GM19395 (cell line): ENCODE measurements at regions not wholly inside any gene's neighbourhood (a gene's known extent, or its start where the extent isn't known, plus 50 kb on each side); places are given as distances from the start of the nearest gene placed in this dataset.

ENCODE experiments used
- ATAC-seq: cut with Tn5 transposase; IDR thresholded peaks from one replicate; pipeline ENCODE4 v1.9.1; 2021; ENCODE audit warnings: mild to moderate bottlenecking, moderate library complexity; ENCODE audit not compliant: unreplicated experiment

GRCh38 chr5:124648902-124649467 is 97.5 kb downstream of the ZNF608 start:
- ATAC-seq = no peak

- no peak for ATAC-seq
Measured at GRCh38 chr5:124647352-124647751, 99.1 kb downstream of the ZNF608 start.

GRCh38 chr5:124645396-124645795 is 101.0 kb downstream of the ZNF608 start:
- peak; percentile 14 for ATAC-seq

- no peak for ATAC-seq
Measured at GRCh38 chr5:124644582-124644981, 101.9 kb downstream of the ZNF608 start.

- no peak for ATAC-seq
Measured at GRCh38 chr5:124644138-124644537, 102.3 kb downstream of the ZNF608 start.

GRCh38 chr5:124643336-124643735 is 103.1 kb downstream of the ZNF608 start:
- ATAC-seq = no peak

GRCh38 chr5:124642151-124642550 is 104.3 kb downstream of the ZNF608 start:
- ATAC-seq = peak; percentile 54

GRCh38 chr5:124641154-124641792 is 105.2 kb downstream of the ZNF608 start:
- no peak for ATAC-seq

GRCh38 chr5:124639095-124639665 is 107.3 kb downstream of the ZNF608 start:
- ATAC-seq = no peak

- ATAC-seq = no peak
Measured at GRCh38 chr5:124637011-124637410, 109.4 kb downstream of the ZNF608 start.

- ATAC-seq = no peak
Measured at GRCh38 chr5:124634741-124635323, 111.6 kb downstream of the ZNF608 start.

- no peak for ATAC-seq
Measured at GRCh38 chr5:124634228-124634739, 112.2 kb downstream of the ZNF608 start.

- no peak for ATAC-seq
Measured at GRCh38 chr5:124633209-124633608, 113.2 kb downstream of the ZNF608 start.

GRCh38 chr5:124631874-124632550 is 114.4 kb downstream of the ZNF608 start:
- ATAC-seq = no peak

GRCh38 chr5:124630767-124631704 is 115.4 kb downstream of the ZNF608 start:
- ATAC-seq = peak; percentile 87

- no peak for ATAC-seq
Measured at GRCh38 chr5:124628721-124629596, 117.5 kb downstream of the ZNF608 start.

- ATAC-seq = no peak
Measured at GRCh38 chr5:124627815-124628595, 118.4 kb downstream of the ZNF608 start.

- no peak for ATAC-seq
Measured at GRCh38 chr5:124626053-124626452, 120.4 kb downstream of the ZNF608 start.

- ATAC-seq = no peak
Measured at GRCh38 chr5:124623265-124623664, 123.2 kb downstream of the ZNF608 start.
